WTC11 (cell line): ENCODE measurements at regions not wholly inside any gene's neighbourhood (a gene's known extent, or its start where the extent isn't known, plus 50 kb on each side); places are given as distances from the start of the nearest gene placed in this dataset.

Experiments used
- FOXK1 ChIP-seq: sonication (generic); formaldehyde crosslinking; IDR thresholded peaks from 2 replicates; pipeline ENCODE4 v1.8.0; 2022; ENCODE audit warnings: mild to moderate bottlenecking, moderate library complexity, missing genetic modification reagents
- GTF2I ChIP-seq: fragments of 250-450 bp; sonication (Bioruptor Pico); conservative IDR thresholded peaks from 2 replicates; pipeline ENCODE4 v1.4.0; 2021; ENCODE audit warnings: mild to moderate bottlenecking
- JUN ChIP-seq: sonication (generic); formaldehyde crosslinking; IDR thresholded peaks from 2 replicates; pipeline ENCODE4 v1.8.0; 2023; ENCODE audit warnings: mild to moderate bottlenecking, missing genetic modification reagents
- ZBTB21 ChIP-seq: sonication (generic); formaldehyde crosslinking; IDR thresholded peaks from 2 replicates; pipeline ENCODE4 v1.8.1; 2023; ENCODE audit warnings: mild to moderate bottlenecking, missing genetic modification reagents, borderline replicate concordance
- ZNF138 ChIP-seq: sonication (generic); formaldehyde crosslinking; conservative IDR thresholded peaks from 2 replicates; pipeline ENCODE4 v1.8.1; 2022; ENCODE audit warnings: mild to moderate bottlenecking, moderate library complexity, missing genetic modification reagents
- ZNF317 ChIP-seq: sonication (generic); formaldehyde crosslinking; IDR thresholded peaks from 2 replicates; pipeline ENCODE4 v1.8.1; 2023; ENCODE audit warnings: low read depth, mild to moderate bottlenecking, moderate library complexity, missing genetic modification reagents, borderline replicate concordance
- TF ChIP-seq, protein P1 (sequence below): fragments of 200-600 bp; IDR thresholded peaks from 2 replicates; pipeline ENCODE4 v1.8.0; 2022; ENCODE audit warnings: antibody characterized with exemption

DNA sequence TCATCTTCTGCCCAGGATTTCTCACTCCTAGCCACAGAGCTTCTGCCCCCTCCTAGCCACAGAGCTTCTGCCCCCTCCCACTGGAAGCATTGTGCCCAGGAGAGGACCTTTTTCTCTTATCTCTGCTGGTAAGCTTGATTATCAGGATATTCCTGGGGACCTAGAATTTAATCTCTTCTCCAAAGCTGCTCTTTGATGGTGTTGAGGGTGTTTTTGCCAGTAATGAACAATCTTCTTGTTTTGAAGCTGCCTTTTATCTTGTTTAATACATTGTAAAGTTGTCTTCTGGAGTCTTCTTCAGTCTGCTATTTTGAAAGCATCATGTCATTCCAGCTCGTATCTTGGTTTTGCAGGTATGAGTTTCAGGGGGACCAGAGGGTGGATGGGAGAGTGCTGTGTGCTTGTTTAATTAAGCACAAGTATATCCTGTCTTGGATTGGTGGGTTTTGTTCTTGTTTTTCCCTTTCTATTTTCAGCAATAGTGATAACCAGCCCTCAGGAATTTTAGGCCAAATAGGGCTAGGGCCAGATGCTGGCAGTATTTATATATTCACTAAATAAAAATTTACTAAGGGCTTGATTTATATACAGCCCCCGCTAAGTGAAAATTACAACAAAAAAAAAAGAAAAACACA is 214.0 kb upstream of the DMRT1 start:
- no peak for TF ChIP-seq ZBTB21 (CRISPR knock-in tag)
- TF ChIP-seq ZNF138 (CRISPR knock-in tag) = no peak
- TF ChIP-seq ZNF317 = no peak
- no peak for TF ChIP-seq GTF2I
- TF ChIP-seq, protein P1, sequence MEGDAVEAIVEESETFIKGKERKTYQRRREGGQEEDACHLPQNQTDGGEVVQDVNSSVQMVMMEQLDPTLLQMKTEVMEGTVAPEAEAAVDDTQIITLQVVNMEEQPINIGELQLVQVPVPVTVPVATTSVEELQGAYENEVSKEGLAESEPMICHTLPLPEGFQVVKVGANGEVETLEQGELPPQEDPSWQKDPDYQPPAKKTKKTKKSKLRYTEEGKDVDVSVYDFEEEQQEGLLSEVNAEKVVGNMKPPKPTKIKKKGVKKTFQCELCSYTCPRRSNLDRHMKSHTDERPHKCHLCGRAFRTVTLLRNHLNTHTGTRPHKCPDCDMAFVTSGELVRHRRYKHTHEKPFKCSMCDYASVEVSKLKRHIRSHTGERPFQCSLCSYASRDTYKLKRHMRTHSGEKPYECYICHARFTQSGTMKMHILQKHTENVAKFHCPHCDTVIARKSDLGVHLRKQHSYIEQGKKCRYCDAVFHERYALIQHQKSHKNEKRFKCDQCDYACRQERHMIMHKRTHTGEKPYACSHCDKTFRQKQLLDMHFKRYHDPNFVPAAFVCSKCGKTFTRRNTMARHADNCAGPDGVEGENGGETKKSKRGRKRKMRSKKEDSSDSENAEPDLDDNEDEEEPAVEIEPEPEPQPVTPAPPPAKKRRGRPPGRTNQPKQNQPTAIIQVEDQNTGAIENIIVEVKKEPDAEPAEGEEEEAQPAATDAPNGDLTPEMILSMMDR = no peak
- no peak for TF ChIP-seq FOXK1
- TF ChIP-seq JUN (CRISPR knock-in tag) = no peak
